Lung (tissue), 11 donors: ENCODE measurements at regions not wholly inside any gene's neighbourhood (a gene's known extent, or its start where the extent isn't known, plus 50 kb on each side); places are given as distances from the start of the nearest gene placed in this dataset.

Experiments
- ATAC-seq: fragments of 200-7000 bp; cut with Tn5 transposase; one replicate; pipeline ENCODE4 v1.9.1; 2020; ENCODE audit warnings: moderate number of reproducible peaks; ENCODE audit not compliant: insufficient read depth, low FRiP score
- DNase-seq, 3 donors: peaks; one replicate each; pipeline ENCODE4 v3.0.0-alpha.2; 2013 to 2017
- H3K27ac ChIP-seq, 2 donors: one replicate each; pipeline ENCODE4 v1.5.1; 2013; ENCODE audit warnings: mild to moderate bottlenecking in 2 of 2, moderate library complexity in 2 of 2, control low read depth in 1 of 2, inconsistent platforms in 1 of 2, low read depth in 1 of 2, low read length in 1 of 2
- H3K27me3 ChIP-seq, 3 donors: one replicate each; pipeline ENCODE4 v1.5.1; 2013; ENCODE audit warnings: low read length in 2 of 3; ENCODE audit not compliant: control insufficient read depth in 3 of 3, insufficient read depth in 3 of 3
- H3K36me3 ChIP-seq, 4 donors: one replicate each; pipeline ENCODE4 v1.5.1; 2013; ENCODE audit warnings: low read length in 4 of 4, mild to moderate bottlenecking in 1 of 4, moderate library complexity in 1 of 4; ENCODE audit not compliant: control insufficient read depth in 4 of 4, insufficient read depth in 4 of 4
- H3K4me1 ChIP-seq, 5 donors: one replicate each; pipeline ENCODE4 v1.5.1; 2013; ENCODE audit warnings: low read length in 5 of 5, mild to moderate bottlenecking in 2 of 5, moderate library complexity in 1 of 5; ENCODE audit not compliant: control insufficient read depth in 5 of 5, insufficient read depth in 5 of 5
- H3K4me3 ChIP-seq: one replicate; pipeline ENCODE4 v1.5.1; 2013; ENCODE audit warnings: mild to moderate bottlenecking, control low read depth, moderate library complexity
- H3K9ac ChIP-seq, 2 donors: one replicate each; pipeline ENCODE4 v1.5.1; 2013; ENCODE audit warnings: low read length in 2 of 2, control low read depth in 1 of 2; ENCODE audit not compliant: insufficient read depth in 1 of 2
- H3K9me3 ChIP-seq, 4 donors: one replicate each; pipeline ENCODE4 v1.5.1; 2013; ENCODE audit warnings: low read length in 3 of 4, mild to moderate bottlenecking in 1 of 4, moderate library complexity in 1 of 4; ENCODE audit not compliant: control insufficient read depth in 4 of 4, insufficient read depth in 3 of 4
- CTCF ChIP-seq: IDR thresholded peaks from 2 replicates; pipeline ENCODE4 v1.5.1; 2012; ENCODE audit warnings: mild to moderate bottlenecking; ENCODE audit errors: control extremely low read depth, extremely low read depth
- WGBS, 2 donors: extraction: QIAGEN DNeasy Blood & Tissue Kit; methylation state at CpG; one replicate each; pipeline ENCODE4 v1.1.7; 2013; 5-methylcytosine and 5-hydroxymethylcytosine counted together
- donor health status: control.
- donor health status: control.
- donor health status: Bipolar disorder and iron deficiency.
- donor health status: healthy.
- donor health status: DM: yes; HTN: yes; CAD: no.

GRCh38 chr1:216961516-216961915 is 238.3 kb upstream of the ESRRG start:
- no peak overlapping the region for H3K4me3 ChIP-seq
- DNase-seq (no peak), ATAC-seq (no peak)
- H3K36me3 ChIP-seq = no peaks in the 10 kb centered on the region
- no peak for TF ChIP-seq CTCF
- no peaks in the 10 kb centered on the region for H3K9me3 ChIP-seq
- no peak overlapping the region for H3K9ac ChIP-seq
- WGBS, 2 donors = 48 to 64% methylated on average over 3 of the region's 3 CpGs
- H3K27me3 ChIP-seq = no peaks in the 10 kb centered on the region
- H3K4me1 ChIP-seq = no peaks in the 10 kb centered on the region
- H3K27ac ChIP-seq = no peak overlapping the region

DNA sequence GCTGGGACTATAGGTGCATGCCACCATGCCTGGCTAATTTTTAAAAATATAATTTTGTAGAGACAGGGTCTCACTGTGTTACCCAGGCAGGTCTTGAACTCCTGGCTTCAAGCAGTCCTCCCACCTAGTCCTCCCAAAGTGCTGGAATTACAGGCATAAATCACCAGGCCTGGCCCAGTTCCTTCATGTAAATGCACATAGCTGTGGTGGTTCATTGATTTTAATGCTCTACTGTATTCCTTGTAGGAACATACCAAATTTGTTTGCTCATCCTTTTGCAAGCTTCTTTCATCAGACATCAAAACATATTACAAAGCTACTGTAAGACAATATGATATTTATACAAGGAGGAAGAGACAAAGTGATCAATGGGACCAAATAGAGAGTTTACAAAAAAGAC is 237.5 kb upstream of the ESRRG start:
- H3K27ac ChIP-seq = no peak overlapping the region
- no peak for TF ChIP-seq CTCF
- H3K36me3 ChIP-seq = no peaks in the 10 kb centered on the region
- DNase-seq (no peak), ATAC-seq (no peak)
- H3K9me3 ChIP-seq = no peaks in the 10 kb centered on the region
- H3K4me3 ChIP-seq = no peak overlapping the region
- no peaks in the 10 kb centered on the region for H3K27me3 ChIP-seq
- no peaks in the 10 kb centered on the region for H3K4me1 ChIP-seq
- no peak overlapping the region for H3K9ac ChIP-seq

DNA sequence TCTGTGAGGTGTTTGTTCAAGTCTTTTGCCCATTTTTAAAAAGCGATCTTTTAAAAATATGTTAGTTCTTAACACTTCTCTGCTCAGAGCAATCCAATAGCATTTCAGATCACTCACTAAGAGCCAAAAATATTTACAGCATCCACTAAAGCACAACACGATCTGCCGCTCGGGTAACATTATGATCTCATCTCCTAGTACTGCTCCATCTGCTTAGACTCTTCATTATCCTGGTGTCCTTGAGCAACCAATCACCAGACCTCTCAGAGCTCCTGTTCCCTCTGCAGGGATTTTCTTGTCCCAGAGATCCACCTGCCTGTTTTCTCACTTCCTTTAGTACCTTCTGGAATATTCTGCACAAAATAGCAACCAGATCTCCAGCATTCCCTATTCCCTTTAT is 235.3 kb upstream of the ESRRG start:
- 90 to 94% methylated on average over 4 of the region's 4 CpGs for WGBS, 2 donors
- Histone ChIP-seq H3K36me3 (no peaks in the 10 kb centered on the region), H3K27me3 (no peaks in the 10 kb centered on the region), H3K9me3 (no peaks in the 10 kb centered on the region), H3K9ac (no peak overlapping the region), H3K4me3 (no peak overlapping the region), H3K4me1 (no peaks in the 10 kb centered on the region), H3K27ac (no peak overlapping the region)
- DNase-seq = no peak
- no peak for ATAC-seq
- no peak for TF ChIP-seq CTCF

DNA sequence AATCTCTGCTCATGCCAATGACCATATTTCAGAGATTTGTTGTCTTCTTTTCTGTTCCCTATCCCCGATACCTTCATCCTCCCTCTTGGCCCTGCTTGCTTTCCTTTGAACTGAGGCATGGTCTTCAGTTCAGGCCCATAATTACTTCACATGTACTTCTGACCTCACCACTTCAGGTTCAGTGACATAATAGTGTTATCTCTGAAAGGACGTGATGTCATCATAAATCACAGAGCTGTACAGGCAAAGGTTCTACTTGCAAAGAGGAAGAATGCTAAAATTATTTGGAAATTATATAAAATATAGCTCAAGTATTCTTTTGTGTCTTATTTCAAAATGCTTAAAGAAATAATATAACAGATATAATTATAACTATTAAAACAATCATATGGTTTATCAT is 230.3 kb upstream of the ESRRG start:
- no peak for DNase-seq
- WGBS, 2 donors = 84 to 88% methylated on average over 2 of the region's 2 CpGs
- H3K27me3 ChIP-seq = no peaks in the 10 kb centered on the region

More for the DNA sequence above, 230.3 kb upstream of the ESRRG start:
- Histone ChIP-seq H3K4me3 (no peak overlapping the region), H3K36me3 (no peaks in the 10 kb centered on the region), H3K4me1 (no peaks in the 10 kb centered on the region), H3K9ac (no peak overlapping the region), H3K9me3 (no peaks in the 10 kb centered on the region), H3K27ac (no peak overlapping the region)
- ATAC-seq = no peak
- no peak for TF ChIP-seq CTCF
